Pancreas (tissue), 10 donors: ENCODE measurements at regions not wholly inside any gene's neighbourhood (a gene's known extent, or its start where the extent isn't known, plus 50 kb on each side); places are given as distances from the start of the nearest gene placed in this dataset.

Source experiments
- ATAC-seq, 4 donors: fragments of 200-7000 bp; cut with Tn5 transposase; one replicate each; pipeline versions ENCODE4 v1.8.0 to v1.9.1; 2020; ENCODE audit warnings: mild to moderate bottlenecking in 4 of 4, moderate library complexity in 4 of 4
- DNase-seq, 6 donors: peaks; one replicate each; pipeline ENCODE4 v3.0.0-alpha.2; 2020
- FAIRE-seq: peaks from 2 replicates; lab custom pipeline; 2012; peaks lifted over from hg19 to GRCh38; lab: Jason Lieb, UNC
- H3K27ac ChIP-seq, 4 donors: fragments of 200-600 bp; sonication (generic); 1 replicate in 3 of 4; 2 replicates in 1 of 4; pipeline versions ENCODE4 v1.5.0 to v1.8.0; 2020
- H3K27me3 ChIP-seq, 4 donors: fragments of 200-600 bp; one replicate each; pipeline ENCODE4 v1.8.0; 2021
- H3K36me3 ChIP-seq, 3 donors: fragments of 200-600 bp; sonication (generic) in 1 of 3; one replicate each; pipeline versions ENCODE4 v1.5.0 to v1.8.0; 2020 to 2021
- H3K4me1 ChIP-seq, 3 donors: fragments of 200-600 bp; one replicate each; pipeline ENCODE4 v1.8.0; 2021
- H3K4me3 ChIP-seq, 4 donors: fragments of 200-600 bp; sonication (generic) in 2 of 4; one replicate each; pipeline versions ENCODE4 v1.5.0 to v1.8.0; 2020 to 2021
- H3K9me3 ChIP-seq, 4 donors: fragments of 200-600 bp; one replicate each; pipeline ENCODE4 v1.8.0; 2021
- CTCF ChIP-seq, 4 donors: fragments of 200-600 bp; sonication (generic) in 3 of 4; IDR thresholded peaks; one replicate each; pipeline versions ENCODE4 v1.5.0 to v1.8.0; 2021; ENCODE audit warnings: antibody characterized with exemption in 4 of 4
- WGBS, 2 donors: extraction: QIAGEN DNeasy Blood & Tissue Kit; methylation state at CpG; one replicate each; pipeline ENCODE4 v1.1.7; 2013; 5-methylcytosine and 5-hydroxymethylcytosine counted together
- intact Hi-C, 3 donors: fragments of 100-400 bp; cut with DNase I; formaldehyde crosslinking; loops; one replicate each; pipeline versions ENCODE4 v1.11.1 to v1.14.2; 2022
- donor health status: healthy with polysubstance abuse.
- donor health status: DM: no; HTN: no; CAD: no; lungs with moderate emphysema.
- donor health status: DM: no; HTN: no; CAD: no.
- donor health status: control.
- donor health status: control.
- donor health status: Bipolar disorder and iron deficiency.
- donor health status: DM: yes; HTN: yes; CAD: no.
- donor health status: DM: no; HTN: no; CAD: no.
- donor health status: DM: no; HTN: no; CAD: no.
- donor health status: DM: yes; HTN: yes; CAD: no.

GRCh38 chr16:79265701-79266100, 334.8 kb downstream of the MAF start:
- Histone ChIP-seq H3K36me3 (no peaks in the 10 kb centered on the region), H3K4me1 (no peaks in the 10 kb centered on the region), H3K9me3 (no peaks in the 10 kb centered on the region), H3K4me3 (no peak overlapping the region), H3K27me3 (no peaks in the 10 kb centered on the region), H3K27ac (no peak overlapping the region)
- FAIRE-seq (no peak), DNase-seq (no peak), ATAC-seq (no peak)
- intact Hi-C loops, result no loop called here
- WGBS, 2 donors, result 65 to 73% methylated on average over 4 of the region's 4 CpGs
- no peak for TF ChIP-seq CTCF (IDR thresholded peaks at IDR 0.05)

DNA sequence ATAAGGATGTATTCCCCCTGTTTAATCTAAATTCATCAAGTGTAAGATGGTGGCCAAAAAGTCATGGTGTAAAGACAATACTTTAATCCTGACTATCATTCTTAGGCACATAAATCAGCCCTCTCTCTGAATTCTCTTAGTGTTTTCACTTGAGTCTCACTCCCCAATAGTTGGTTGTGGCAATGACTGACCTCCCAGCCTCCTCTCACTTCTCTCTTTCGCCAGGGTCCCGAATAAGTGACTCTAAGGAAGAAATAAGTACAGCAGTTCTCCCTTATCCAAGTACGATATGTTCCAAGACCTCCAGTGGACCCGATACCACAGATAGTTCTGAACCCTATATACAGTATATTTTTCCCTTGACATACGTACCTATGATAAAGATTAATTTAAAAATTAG, 335.3 kb downstream of the MAF start:
- 70 to 72% methylated on average over 5 of the region's 5 CpGs for WGBS, 2 donors
- TF ChIP-seq CTCF (IDR thresholded peaks at IDR 0.05), result no peak
- Histone ChIP-seq H3K4me1 (no peaks in the 10 kb centered on the region), H3K27ac (no peak overlapping the region), H3K4me3 (no peak overlapping the region), H3K36me3 (no peaks in the 10 kb centered on the region), H3K9me3 (no peaks in the 10 kb centered on the region), H3K27me3 (no peaks in the 10 kb centered on the region)
- FAIRE-seq, result no peak
- DNase-seq, result no peak
- intact Hi-C loops, result no loop called here
- peak in 1 of 4 donors; percentile 27 for ATAC-seq

DNA sequence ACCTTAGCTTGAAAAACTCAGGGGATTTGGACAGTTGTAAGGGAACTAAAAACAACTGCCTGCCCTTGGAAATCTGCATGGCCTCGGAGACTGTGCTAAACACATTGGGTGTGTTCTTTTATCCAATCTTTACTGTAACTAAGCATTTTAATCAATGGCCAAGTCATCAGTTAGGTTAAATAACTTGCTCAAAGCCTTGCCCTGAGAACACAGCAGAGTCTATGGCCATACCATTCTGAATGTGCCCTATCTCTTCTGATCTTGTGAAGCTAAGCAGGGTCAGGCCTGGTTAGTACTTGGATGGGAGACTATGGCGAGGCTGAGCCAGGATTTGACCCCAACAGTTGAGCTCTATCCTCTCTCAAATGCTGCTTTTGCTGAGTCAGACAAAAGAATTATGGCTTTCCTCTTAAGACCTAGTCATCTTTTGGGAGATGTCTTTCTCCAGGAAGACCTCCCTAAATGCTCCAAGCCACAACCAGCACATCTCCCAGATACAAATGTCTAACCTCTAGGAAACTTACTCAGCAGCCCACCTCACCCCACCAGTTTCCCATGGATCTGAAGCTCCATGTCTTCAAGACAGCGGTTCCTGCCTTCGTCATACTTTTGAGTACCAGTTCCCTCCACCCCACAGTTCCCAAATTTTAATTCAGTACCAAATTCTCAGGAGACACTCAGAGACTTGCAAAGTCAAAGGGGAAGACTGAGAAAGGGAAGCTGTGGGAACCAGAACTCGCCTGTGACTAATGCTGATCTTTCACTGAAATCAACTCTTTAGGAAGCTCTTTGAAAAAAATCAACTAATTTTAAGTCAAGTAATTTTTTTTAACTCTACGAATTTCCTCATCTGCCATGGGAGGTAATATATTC, 336.1 kb downstream of the MAF start:
- no peak for TF ChIP-seq CTCF (IDR thresholded peaks at IDR 0.05)
- no peaks in the 10 kb centered on the region for H3K36me3 ChIP-seq
- WGBS, 2 donors, result 78 to 85% methylated on average over 6 of the region's 6 CpGs
- H3K27me3 ChIP-seq, result no peaks in the 10 kb centered on the region
- H3K4me3 ChIP-seq, result no peak overlapping the region
- no peak for FAIRE-seq
- intact Hi-C loops, result no loop called here
- peak in 2 of 4 donors; percentile 22 to 65 for ATAC-seq
- no peaks in the 10 kb centered on the region for H3K4me1 ChIP-seq
- DNase-seq, result no peak
- no peak overlapping the region for H3K27ac ChIP-seq
- H3K9me3 ChIP-seq, result no peaks in the 10 kb centered on the region

DNA sequence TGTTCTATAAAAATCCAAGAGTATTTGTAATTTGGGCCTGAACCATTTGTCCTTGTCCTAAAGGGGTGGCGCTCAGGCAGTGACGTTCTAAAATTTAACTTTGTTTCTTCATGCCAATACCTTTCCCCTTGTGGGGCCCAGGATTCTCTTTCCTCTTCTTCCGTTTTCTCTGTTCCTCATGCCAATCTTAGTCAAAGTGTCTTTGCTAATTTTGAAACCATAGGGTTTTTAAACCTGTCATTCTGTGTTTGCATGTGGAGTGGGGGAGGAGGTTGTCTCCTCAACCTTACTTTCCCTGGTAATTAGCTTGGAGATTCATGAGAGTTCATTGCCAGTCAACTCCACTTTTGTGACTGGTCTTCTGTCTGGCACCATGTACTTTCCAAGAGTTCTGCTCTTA, 337.1 kb downstream of the MAF start:
- ATAC-seq, result no peak

More for the DNA sequence above, 337.1 kb downstream of the MAF start:
- Histone ChIP-seq H3K27me3 (no peaks in the 10 kb centered on the region), H3K4me1 (no peaks in the 10 kb centered on the region), H3K9me3 (no peaks in the 10 kb centered on the region), H3K4me3 (no peak overlapping the region), H3K27ac (no peak overlapping the region), H3K36me3 (no peaks in the 10 kb centered on the region)
- FAIRE-seq (no peak), DNase-seq (no peak)
- intact Hi-C loops, result no loop called here
- 78 to 84% methylated on average over 3 of the region's 3 CpGs for WGBS, 2 donors
- no peak for TF ChIP-seq CTCF (IDR thresholded peaks at IDR 0.05)
